GM18505 (cell line): ENCODE measurements at regions not wholly inside any gene's neighbourhood (a gene's known extent, or its start where the extent isn't known, plus 50 kb on each side); places are given as distances from the start of the nearest gene placed in this dataset.

Experiments used
- ATAC-seq: cut with Tn5 transposase; IDR thresholded peaks from one replicate; pipeline ENCODE4 v1.9.1; 2021; ENCODE audit not compliant: unreplicated experiment
- POLR2A ChIP-seq: IDR thresholded peaks from 4 replicates; pipeline ENCODE4 v1.6.1; 2011; ENCODE audit warnings: borderline replicate concordance; ENCODE audit not compliant: insufficient read depth, insufficient read length; ENCODE audit errors: extremely low read depth

- TF ChIP-seq POLR2A: no peak
- no peak for ATAC-seq
Observed at GRCh38 chr4:96524311-96524875, 684.5 kb downstream of the PDHA2 start.

- ATAC-seq: no peak
- no peak for TF ChIP-seq POLR2A
Observed at GRCh38 chr4:96525898-96526297, 686.0 kb downstream of the PDHA2 start.

GRCh38 chr4:96526625-96527024 lies 686.7 kb downstream of the PDHA2 start:
- no peak for TF ChIP-seq POLR2A
- no peak for ATAC-seq

GRCh38 chr4:96531836-96532235 lies 691.9 kb downstream of the PDHA2 start:
- TF ChIP-seq POLR2A: no peak
- no peak for ATAC-seq

- no peak for TF ChIP-seq POLR2A
- no peak for ATAC-seq
Observed at GRCh38 chr4:96543346-96543745, 703.5 kb downstream of the PDHA2 start.

- ATAC-seq: no peak
- TF ChIP-seq POLR2A: no peak
Observed at GRCh38 chr4:96558466-96558865, 718.6 kb downstream of the PDHA2 start.

GRCh38 chr4:96566755-96567154 lies 726.9 kb downstream of the PDHA2 start:
- ATAC-seq: no peak
- TF ChIP-seq POLR2A: no peak

GRCh38 chr4:96585304-96585703 lies 745.4 kb downstream of the PDHA2 start:
- no peak for TF ChIP-seq POLR2A
- no peak for ATAC-seq

- no peak for ATAC-seq
- TF ChIP-seq POLR2A: no peak
Observed at GRCh38 chr4:96593422-96593821, 753.5 kb downstream of the PDHA2 start.

- no peak for ATAC-seq
- no peak for TF ChIP-seq POLR2A
Observed at GRCh38 chr4:96598465-96598864, 758.6 kb downstream of the PDHA2 start.

- ATAC-seq: no peak
- no peak for TF ChIP-seq POLR2A
Observed at GRCh38 chr4:96599752-96600151, 759.9 kb downstream of the PDHA2 start.

GRCh38 chr4:96602661-96603060 lies 762.8 kb downstream of the PDHA2 start:
- ATAC-seq: no peak
- TF ChIP-seq POLR2A: no peak

GRCh38 chr4:96603641-96604040 lies 763.7 kb downstream of the PDHA2 start:
- no peak for TF ChIP-seq POLR2A
- ATAC-seq: no peak

GRCh38 chr4:96606451-96606850 lies 766.6 kb downstream of the PDHA2 start:
- TF ChIP-seq POLR2A: no peak
- ATAC-seq: no peak

- TF ChIP-seq POLR2A: no peak
- no peak for ATAC-seq
Observed at GRCh38 chr4:96626023-96626422, 786.1 kb downstream of the PDHA2 start.
